ENCODE measurements at regions not wholly inside any gene's neighbourhood (a gene's known extent, or its start where the extent isn't known, plus 50 kb on each side); places are given as distances from the start of the nearest gene placed in this dataset.

DNA sequence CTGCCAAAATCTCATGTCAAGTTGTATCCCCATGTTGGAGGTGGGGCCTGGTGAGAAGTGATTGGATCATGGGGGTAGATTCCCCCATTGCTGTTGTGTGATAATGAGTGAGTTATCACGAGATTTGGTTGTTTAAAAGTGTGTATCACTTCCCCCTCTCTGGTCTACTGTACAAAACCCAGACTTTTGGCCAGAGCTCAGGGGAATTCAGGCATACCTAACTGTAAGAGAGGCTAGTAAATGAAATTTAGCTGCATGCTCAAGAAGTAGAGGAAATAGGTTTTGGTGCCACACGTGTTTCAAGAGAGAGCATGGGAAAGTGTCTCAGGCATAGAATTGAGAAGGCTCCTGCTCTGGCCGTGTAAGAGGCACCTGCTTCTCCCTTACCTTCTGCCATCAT lies 190.5 kb upstream of the GALNTL6 start:
- TF ChIP-seq, protein P1, sequence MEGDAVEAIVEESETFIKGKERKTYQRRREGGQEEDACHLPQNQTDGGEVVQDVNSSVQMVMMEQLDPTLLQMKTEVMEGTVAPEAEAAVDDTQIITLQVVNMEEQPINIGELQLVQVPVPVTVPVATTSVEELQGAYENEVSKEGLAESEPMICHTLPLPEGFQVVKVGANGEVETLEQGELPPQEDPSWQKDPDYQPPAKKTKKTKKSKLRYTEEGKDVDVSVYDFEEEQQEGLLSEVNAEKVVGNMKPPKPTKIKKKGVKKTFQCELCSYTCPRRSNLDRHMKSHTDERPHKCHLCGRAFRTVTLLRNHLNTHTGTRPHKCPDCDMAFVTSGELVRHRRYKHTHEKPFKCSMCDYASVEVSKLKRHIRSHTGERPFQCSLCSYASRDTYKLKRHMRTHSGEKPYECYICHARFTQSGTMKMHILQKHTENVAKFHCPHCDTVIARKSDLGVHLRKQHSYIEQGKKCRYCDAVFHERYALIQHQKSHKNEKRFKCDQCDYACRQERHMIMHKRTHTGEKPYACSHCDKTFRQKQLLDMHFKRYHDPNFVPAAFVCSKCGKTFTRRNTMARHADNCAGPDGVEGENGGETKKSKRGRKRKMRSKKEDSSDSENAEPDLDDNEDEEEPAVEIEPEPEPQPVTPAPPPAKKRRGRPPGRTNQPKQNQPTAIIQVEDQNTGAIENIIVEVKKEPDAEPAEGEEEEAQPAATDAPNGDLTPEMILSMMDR (IDR thresholded peaks at IDR 0.05) = no peak
- no peak for TF ChIP-seq POLR2A (IDR thresholded peaks at IDR 0.05)

Measured in esophagus squamous epithelium (tissue), 4 donors.